ENCODE measurements at regions not wholly inside any gene's neighbourhood (a gene's known extent, or its start where the extent isn't known, plus 50 kb on each side); places are given as distances from the start of the nearest gene placed in this dataset.
"Not testable (repeated sequence)": the region's sequence is repeated elsewhere in the genome, so short reads cannot be mapped to it uniquely, and the experiment has no call there.

DNA sequence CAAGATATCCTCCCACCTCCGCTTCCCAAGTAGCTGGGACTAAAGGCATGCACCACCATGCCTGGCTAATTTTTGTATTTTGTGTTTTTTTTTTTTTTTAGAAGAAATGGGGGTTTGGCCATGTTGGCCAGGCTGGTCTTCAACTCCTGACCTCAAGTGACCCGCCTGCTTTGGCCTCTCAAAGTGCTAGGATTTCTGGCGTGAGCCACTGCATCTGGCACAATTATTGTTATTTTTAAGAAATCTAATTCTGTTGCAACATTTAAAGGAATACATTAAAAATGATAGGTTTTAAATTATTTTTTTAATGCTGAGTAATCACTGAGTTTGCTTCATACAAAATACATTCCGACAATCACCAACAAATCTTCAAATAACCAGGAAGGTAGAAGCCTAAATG is 178.1 kb upstream of the SEMA3E start:
- DNase-seq (ENCODE audit: low read depth, low spot score) = no peak

DNA sequence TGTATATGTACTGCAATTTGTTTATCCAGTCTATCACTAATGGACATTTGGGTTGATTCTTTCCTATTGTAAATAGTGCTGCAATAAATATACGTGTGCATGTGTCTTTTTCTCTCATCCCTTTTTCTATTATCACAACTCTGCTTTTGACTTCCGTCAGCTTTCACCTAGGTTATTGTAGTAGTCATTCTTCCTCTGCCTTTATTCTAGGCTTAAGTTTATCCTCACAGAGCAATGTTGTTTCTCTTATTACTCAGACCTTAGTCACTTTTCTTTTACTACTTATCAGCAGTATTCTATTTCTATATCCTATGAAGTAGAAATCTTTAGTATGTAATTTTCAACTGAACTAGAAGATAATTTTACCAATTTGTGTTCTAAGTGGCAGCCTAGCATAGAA is 175.3 kb upstream of the SEMA3E start:
- DNase-seq (ENCODE audit: low read depth, low spot score) = no peak

- DNase-seq (ENCODE audit: low read depth, low spot score) = no peak
Observed at GRCh38 chr7:83821866-83822265, 172.9 kb upstream of the SEMA3E start.

GRCh38 chr7:83820641-83821040 is 171.7 kb upstream of the SEMA3E start:
- no peak for DNase-seq (ENCODE audit: low read depth, low spot score)

GRCh38 chr7:83819911-83820310 is 171.0 kb upstream of the SEMA3E start:
- DNase-seq (ENCODE audit: low read depth, low spot score) = no peak

GRCh38 chr7:83814480-83814879 is 165.5 kb upstream of the SEMA3E start:
- DNase-seq (ENCODE audit: low read depth, low spot score) = no peak

DNA sequence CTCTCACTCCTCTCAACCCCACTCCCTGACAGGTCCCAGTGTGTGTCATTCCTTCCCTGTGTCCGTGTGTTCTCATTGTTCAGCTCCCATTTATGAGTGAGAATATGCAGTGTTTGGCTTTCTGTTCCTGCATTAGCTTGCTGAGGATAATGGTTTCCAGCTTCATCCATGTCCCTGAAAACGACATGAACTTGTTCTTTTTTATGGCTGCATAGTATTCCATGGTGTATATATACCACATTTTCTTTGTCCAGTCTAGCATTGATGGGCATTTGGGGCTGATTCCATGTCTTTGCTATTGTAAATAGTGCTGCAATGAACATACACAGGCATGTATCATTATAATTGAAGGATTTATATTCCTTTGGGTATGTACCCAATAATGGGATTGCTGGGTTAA is 163.6 kb upstream of the SEMA3E start:
- not testable (repeated sequence) for DNase-seq (ENCODE audit: low read depth, low spot score)

GRCh38 chr7:83808982-83809381 is 160.0 kb upstream of the SEMA3E start:
- no peak for DNase-seq (ENCODE audit: low read depth, low spot score)

GRCh38 chr7:83807774-83808173 is 158.8 kb upstream of the SEMA3E start:
- DNase-seq (ENCODE audit: low read depth, low spot score) = no peak

GRCh38 chr7:83806538-83806937 is 157.6 kb upstream of the SEMA3E start:
- DNase-seq (ENCODE audit: low read depth, low spot score) = no peak

- no peak for DNase-seq (ENCODE audit: low read depth, low spot score)
Observed at GRCh38 chr7:83799333-83799732, 150.4 kb upstream of the SEMA3E start.

GRCh38 chr7:83798489-83798888 is 149.6 kb upstream of the SEMA3E start:
- no peak for DNase-seq (ENCODE audit: low read depth, low spot score)

- no peak for DNase-seq (ENCODE audit: low read depth, low spot score)
Observed at GRCh38 chr7:83796760-83797159, 147.8 kb upstream of the SEMA3E start.

GRCh38 chr7:83794829-83795228 is 145.9 kb upstream of the SEMA3E start:
- DNase-seq (ENCODE audit: low read depth, low spot score) = no peak

DNA sequence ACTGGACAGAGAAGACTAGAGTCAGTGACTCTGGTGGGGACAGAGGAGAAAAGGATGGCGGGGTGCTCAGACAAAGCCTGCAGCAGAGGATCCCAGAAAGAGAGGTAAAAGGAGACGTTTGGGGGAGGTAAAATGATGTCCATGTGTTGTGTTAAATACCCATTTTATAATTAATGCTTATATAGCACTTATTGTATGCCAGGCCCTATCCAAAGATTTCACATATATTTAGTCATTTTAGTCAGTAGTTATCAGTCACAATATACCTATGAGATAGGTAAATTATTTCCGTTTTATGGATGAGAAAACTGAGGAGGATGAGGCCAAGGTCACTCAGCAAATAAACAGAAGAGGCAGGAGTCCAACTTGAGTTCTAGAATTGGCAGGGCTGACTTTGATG is 144.6 kb upstream of the SEMA3E start:
- DNase-seq (ENCODE audit: low read depth, low spot score) = no peak

DNA sequence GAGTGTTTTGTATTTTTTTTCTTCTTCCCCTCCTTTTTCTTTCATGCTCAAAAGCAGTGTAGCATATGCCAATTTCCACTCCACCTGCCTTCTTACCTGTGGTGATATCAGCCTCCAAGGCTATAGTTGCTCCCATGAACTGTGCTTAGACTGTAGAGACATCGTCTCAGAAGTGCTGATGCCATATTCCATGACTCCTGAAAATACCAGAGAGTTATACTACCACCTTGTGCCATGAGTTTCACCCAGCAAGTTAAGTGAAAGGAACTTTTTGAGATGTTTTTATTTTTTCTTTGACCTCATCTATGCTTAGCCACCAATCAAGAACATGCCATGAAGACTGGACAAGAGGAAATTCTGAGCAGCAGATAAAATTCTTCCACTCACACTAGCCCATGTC is 142.8 kb upstream of the SEMA3E start:
- no peak for DNase-seq (ENCODE audit: low read depth, low spot score)

DNA sequence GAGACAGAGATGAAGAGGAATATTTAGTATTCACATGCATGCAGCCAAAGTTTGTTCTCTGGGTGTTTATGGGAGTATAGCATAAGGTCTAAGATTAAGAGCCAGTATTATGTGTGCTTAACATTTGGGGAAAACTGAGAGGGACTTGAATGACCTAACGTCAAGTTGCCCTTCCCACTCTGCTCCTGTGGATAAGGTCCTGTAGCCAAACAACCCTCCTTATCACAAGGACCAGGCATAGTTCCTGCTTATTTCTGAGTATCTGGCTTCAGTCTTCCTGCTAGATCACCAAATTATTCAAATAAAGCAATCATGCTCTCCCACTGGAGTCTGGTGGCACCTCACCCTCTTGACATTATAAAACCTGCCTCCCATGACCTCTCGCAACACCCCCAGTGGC is 137.9 kb upstream of the SEMA3E start:
- DNase-seq (ENCODE audit: low read depth, low spot score) = no peak

DNA sequence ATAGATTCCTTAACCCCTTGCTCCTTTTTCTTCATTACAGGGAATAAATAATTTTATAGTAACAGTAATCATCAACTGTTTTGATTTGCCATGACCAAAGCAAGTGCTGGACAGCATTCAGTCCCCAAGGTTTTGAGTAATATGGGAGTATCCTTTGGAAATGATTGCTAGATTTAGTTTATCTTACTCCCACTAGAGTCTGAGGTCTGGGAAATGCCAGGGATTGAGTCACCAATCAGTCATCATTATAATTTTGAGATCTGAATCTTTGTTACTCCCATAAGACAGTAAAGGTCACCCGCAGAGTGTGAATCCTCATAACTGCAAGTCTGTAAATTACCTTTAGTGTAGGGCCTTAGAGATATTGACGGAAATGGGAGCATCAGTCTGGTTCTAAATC is 133.7 kb upstream of the SEMA3E start:
- DNase-seq (ENCODE audit: low read depth, low spot score) = no peak

- DNase-seq (ENCODE audit: low read depth, low spot score) = no peak
Observed at GRCh38 chr7:83778073-83778443, 129.1 kb upstream of the SEMA3E start.

- no peak for DNase-seq (ENCODE audit: low read depth, low spot score)
Observed at GRCh38 chr7:83777406-83778072, 128.6 kb upstream of the SEMA3E start.

GRCh38 chr7:83769407-83769806 is 120.5 kb upstream of the SEMA3E start:
- DNase-seq (ENCODE audit: low read depth, low spot score) = no peak

DNA sequence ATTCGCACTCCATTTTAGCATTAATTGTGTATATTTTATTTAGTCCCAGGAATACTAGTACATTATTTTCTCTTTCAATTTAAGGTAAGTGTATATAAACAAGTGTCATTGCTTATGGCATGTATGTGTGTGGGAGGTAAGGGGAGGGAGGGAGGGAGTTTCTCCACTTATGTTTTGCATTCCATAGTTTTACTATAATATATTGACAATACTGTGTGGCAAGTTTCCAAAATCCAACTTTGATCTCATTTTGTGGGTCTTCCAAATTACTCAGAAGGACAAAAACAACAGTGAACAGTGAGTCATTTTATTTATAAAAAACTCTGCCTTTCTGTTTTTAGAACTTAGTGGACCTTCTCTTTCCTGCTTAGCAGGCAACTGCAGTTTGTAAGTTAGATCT is 102.3 kb upstream of the SEMA3E start:
- DNase-seq (ENCODE audit: low read depth, low spot score) = peak; percentile 63

DNA sequence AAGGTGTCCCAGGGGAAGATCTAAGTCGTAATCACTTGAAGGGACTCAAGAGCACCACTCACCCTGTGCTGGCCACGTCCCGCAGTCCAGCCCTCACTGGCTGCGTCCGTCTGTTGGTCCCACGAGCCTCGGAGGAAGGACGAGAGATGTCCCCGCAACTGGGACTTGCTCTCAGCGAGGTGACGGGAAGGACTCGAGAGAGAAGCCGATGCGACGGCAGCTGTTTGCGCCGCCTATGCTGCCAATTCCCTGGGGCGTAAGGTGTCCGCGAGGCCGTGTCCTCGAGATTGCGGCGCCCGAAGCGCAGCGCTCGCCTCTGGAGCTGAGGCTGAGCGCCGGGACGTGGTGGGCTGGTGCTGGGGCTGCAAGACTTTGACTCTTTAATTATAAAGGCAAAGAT is 100.6 kb upstream of the SEMA3E start:
- no peak for DNase-seq (ENCODE audit: low read depth, low spot score)

DNA sequence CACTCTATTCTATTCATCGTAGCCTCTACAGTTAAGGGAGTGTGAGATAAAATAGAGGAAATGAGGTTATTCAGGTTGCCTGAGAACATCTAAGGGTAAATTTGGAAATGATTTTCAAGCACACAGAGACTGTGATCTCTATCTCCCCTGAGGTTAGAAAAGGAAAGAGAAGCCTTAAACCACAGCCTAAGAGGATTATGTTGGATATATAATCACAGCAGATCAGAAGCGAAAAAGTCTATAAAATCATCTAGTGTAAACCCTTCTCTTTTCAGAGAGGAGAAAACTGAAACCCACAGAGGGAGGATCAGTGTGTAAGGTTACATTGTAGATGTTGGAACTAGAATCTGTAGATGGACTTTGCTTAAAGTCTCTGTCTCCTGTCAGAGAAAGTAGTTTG is 90.6 kb upstream of the SEMA3E start:
- DNase-seq (ENCODE audit: low read depth, low spot score) = no peak

All from brain pericyte (primary cell).